OCI-LY7 (cell line): ENCODE measurements at regions not wholly inside any gene's neighbourhood (a gene's known extent, or its start where the extent isn't known, plus 50 kb on each side); places are given as distances from the start of the nearest gene placed in this dataset.

Experiments used
- BruUV-seq: library from RNA; stranded (reverse); fragments of 400-500 nt; replicated peaks from 2 replicates; lab custom pipeline; 2021; lab: Mats Ljungman, UMichigan
- CTCF ChIA-PET: fragments of 300-600 bp; sonication (Branson Sonifier 250); formaldehyde crosslinking; loops from one replicate; lab custom pipeline; 2022; ENCODE audit warnings: antibody characterized with exemption; ENCODE audit not compliant: unreplicated experiment; lab: Charles Lee
- POLR2A ChIA-PET: fragments of 300-600 bp; sonication (Branson Sonifier 250); formaldehyde crosslinking; loops from one replicate; lab custom pipeline; 2022; ENCODE audit warnings: antibody characterized with exemption; lab: Charles Lee
- DNase-seq: peaks from one replicate; pipeline ENCODE4 v3.0.0-alpha.2; 2015; ENCODE audit warnings: low spot score
- H2AFZ ChIP-seq: fragments of 200-600 bp; sonication (generic), shearing (Covaris generic); 2 replicates; pipeline ENCODE4 v1.6.1; 2014; ENCODE audit warnings: mild to moderate bottlenecking, antibody characterized with exemption, low read length, moderate library complexity
- H3K27ac ChIP-seq: fragments of 200-600 bp; sonication (generic); 2 replicates; pipeline ENCODE4 v1.5.1; 2014; ENCODE audit warnings: mixed run types, low read depth, mild to moderate bottlenecking, moderate library complexity, low read length, inconsistent platforms; ENCODE audit not compliant: poor library complexity, severe bottlenecking
- H3K36me3 ChIP-seq: fragments of 200-600 bp; sonication (generic); 2 replicates; pipeline ENCODE4 v1.6.1; 2014; ENCODE audit warnings: mild to moderate bottlenecking, antibody characterized with exemption, low read length, moderate library complexity, mixed read lengths; ENCODE audit not compliant: insufficient read depth
- H3K4me1 ChIP-seq: fragments of 200-600 bp; sonication (generic); 2 replicates; pipeline ENCODE4 v1.5.1; 2014; ENCODE audit warnings: mild to moderate bottlenecking, low read length; ENCODE audit not compliant: insufficient read depth, poor library complexity, severe bottlenecking
- H3K4me2 ChIP-seq: fragments of 200-600 bp; sonication (generic); 2 replicates; pipeline ENCODE4 v1.6.1; 2014; ENCODE audit warnings: mild to moderate bottlenecking, low read length
- H3K4me3 ChIP-seq: fragments of 200-600 bp; sonication (generic); 2 replicates; pipeline ENCODE4 v1.5.1; 2014; ENCODE audit warnings: mild to moderate bottlenecking, low read depth, low read length; ENCODE audit not compliant: poor library complexity, severe bottlenecking
- H3K79me2 ChIP-seq: fragments of 200-600 bp; sonication (generic); 2 replicates; pipeline ENCODE4 v1.6.1; 2016; ENCODE audit warnings: low read depth, mild to moderate bottlenecking, low read length, moderate library complexity, mixed read lengths; ENCODE audit not compliant: insufficient read depth
- H3K9me2 ChIP-seq: fragments of 200-600 bp; sonication (generic); 2 replicates; pipeline ENCODE4 v1.6.1; 2016; ENCODE audit warnings: mild to moderate bottlenecking, low read length, mixed read lengths; ENCODE audit not compliant: insufficient read depth
- H3K9me3 ChIP-seq: fragments of 200-600 bp; sonication (generic); 2 replicates; pipeline ENCODE4 v1.6.1; 2014; ENCODE audit warnings: mild to moderate bottlenecking, mixed run types, low read length, mixed read lengths
- H4K20me1 ChIP-seq: fragments of 200-600 bp; sonication (generic); 2 replicates; pipeline ENCODE4 v1.6.1; 2014; ENCODE audit warnings: mild to moderate bottlenecking, antibody characterized with exemption, low read length, moderate library complexity, mixed read lengths; ENCODE audit not compliant: insufficient read depth
- CTCF ChIP-seq: fragments of 200-600 bp; sonication (generic); conservative IDR thresholded peaks from 2 replicates; pipeline ENCODE4 v1.5.1; 2014; ENCODE audit warnings: mild to moderate bottlenecking, antibody characterized with exemption, low read length, moderate library complexity, mixed read lengths
- EZH2phosphoT487 ChIP-seq: fragments of 200-600 bp; sonication (generic); IDR thresholded peaks from 2 replicates; pipeline ENCODE4 v1.6.1; 2018; ENCODE audit warnings: low read depth, borderline replicate concordance, mild to moderate bottlenecking, mixed run types, antibody characterized with exemption, low read length, moderate library complexity, mixed read lengths
- intact Hi-C: fragments of 100-400 bp; cut with micrococcal nuclease; formaldehyde crosslinking; loops from one replicate; pipeline ENCODE4 v1.10.0; 2022; ENCODE audit not compliant: unreplicated experiment

GRCh38 chr1:14403961-14404645, 194.4 kb upstream of the KAZN start:
- ChIA-PET POLR2A (no interaction called here), CTCF (no interaction called here)
- TF ChIP-seq CTCF (no peak), EZH2phosphoT487 (no peak)
- BruUV-seq, result no TSS peak
- DNase-seq, result no peak
- Histone ChIP-seq H3K4me3 (no peak overlapping the region), H3K4me1 (peaks cover 3% of the 10 kb centered on the region), H3K79me2 (no peaks in the 10 kb centered on the region), H3K4me2 (no peak overlapping the region), H3K9me3 (no peaks in the 10 kb centered on the region), H3K9me2 (no peaks in the 10 kb centered on the region), H3K27ac (no peak overlapping the region), H4K20me1 (no peaks in the 10 kb centered on the region), H2AFZ (no peak overlapping the region; the same call in 1 of the 2 replicates), H3K36me3 (no peaks in the 10 kb centered on the region)
- intact Hi-C loops, result no loop called here

GRCh38 chr1:14404862-14405301, 193.6 kb upstream of the KAZN start:
- Histone ChIP-seq H3K79me2 (no peaks in the 10 kb centered on the region), H3K4me2 (no peak overlapping the region), H3K9me2 (no peaks in the 10 kb centered on the region), H3K27ac (no peak overlapping the region), H3K9me3 (no peaks in the 10 kb centered on the region), H2AFZ (no peak overlapping the region; the same call in 1 of the 2 replicates), H3K4me1 (peaks cover 5% of the 10 kb centered on the region), H4K20me1 (no peaks in the 10 kb centered on the region), H3K4me3 (no peak overlapping the region), H3K36me3 (no peaks in the 10 kb centered on the region)
- CTCF ChIA-PET, result no interaction called here
- POLR2A ChIA-PET, result interaction anchor here (0.5 kb wide), 1 partner anchor 8 kb away, joined by 4 read pairs; no protein-coding TSS in a partner anchor
- intact Hi-C loops, result no loop called here
- DNase-seq, result no peak
- no TSS peak for BruUV-seq
- no peak for TF ChIP-seq CTCF
- no peak for TF ChIP-seq EZH2phosphoT487

- peaks cover 13% of the 10 kb centered on the region for H3K4me1 ChIP-seq
- CTCF ChIA-PET, result no interaction called here
- no peaks in the 10 kb centered on the region for H4K20me1 ChIP-seq
- H3K36me3 ChIP-seq, result no peaks in the 10 kb centered on the region
- H3K9me2 ChIP-seq, result no peaks in the 10 kb centered on the region
- no peak for DNase-seq
- no peak overlapping the region for H3K4me3 ChIP-seq
- intact Hi-C loops, result no loop called here
- no peak overlapping the region for H2AFZ ChIP-seq
- no peak overlapping the region for H3K27ac ChIP-seq
- POLR2A ChIA-PET, result no interaction called here
- H3K9me3 ChIP-seq, result no peaks in the 10 kb centered on the region; the same call in 1 of the 2 replicates
- H3K79me2 ChIP-seq, result no peaks in the 10 kb centered on the region
- no peak for TF ChIP-seq CTCF
- TF ChIP-seq EZH2phosphoT487, result no peak
- no TSS peak for BruUV-seq
- H3K4me2 ChIP-seq, result no peak overlapping the region
These were observed 186.2 kb upstream of the KAZN start for GRCh38 chr1:14412235-14412634.
